ENCODE measurements at regions not wholly inside any gene's neighbourhood (a gene's known extent, or its start where the extent isn't known, plus 50 kb on each side); places are given as distances from the start of the nearest gene placed in this dataset.

DNA sequence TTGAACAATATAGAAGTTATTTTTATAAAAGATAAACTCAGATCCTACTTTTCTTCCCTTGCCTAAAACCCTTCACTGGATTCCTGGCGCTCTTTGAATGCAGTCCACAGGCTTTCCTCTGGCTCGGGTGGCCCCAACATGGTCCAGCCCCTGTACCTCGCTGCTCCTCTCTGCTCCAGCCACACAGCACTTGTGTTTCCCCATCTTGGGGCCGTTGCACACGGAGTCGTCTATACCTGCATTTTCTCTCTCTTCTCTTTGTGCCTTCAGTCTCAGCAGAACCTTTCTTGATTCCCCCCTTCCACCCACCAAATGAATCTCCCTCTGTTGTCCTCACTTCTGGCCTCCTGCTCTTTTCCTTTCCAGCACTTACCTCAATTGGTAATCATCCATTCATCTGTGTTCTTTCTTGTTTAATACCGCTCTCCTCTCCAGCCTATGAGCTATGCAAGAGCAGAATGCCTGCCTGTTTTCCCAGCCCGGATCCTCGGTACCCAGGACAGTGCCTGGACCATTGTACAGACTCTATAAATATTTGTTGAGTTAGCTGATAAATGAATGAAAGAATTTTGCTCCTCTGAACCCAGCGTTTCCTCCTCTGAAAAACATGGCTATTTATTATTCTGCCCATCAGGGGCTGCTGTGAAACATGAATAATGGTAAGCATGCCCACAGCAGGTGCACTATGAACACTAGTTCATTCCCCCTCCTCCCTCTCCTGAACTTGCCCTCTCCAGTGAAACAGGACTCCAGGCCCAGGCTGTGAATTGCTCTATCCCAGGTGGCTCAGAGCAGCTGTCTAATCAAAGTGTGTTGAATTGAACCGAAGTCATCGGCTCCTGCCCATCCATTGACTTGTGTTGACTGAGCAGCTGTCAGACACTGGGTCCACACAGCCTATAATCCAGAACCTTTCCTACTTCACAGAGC lies 266.9 kb downstream of the PTPRU start:
- peaks cover 4% of the 10 kb centered on the region for H3K27me3 Mint-ChIP-seq
- H3K4me3 Mint-ChIP-seq, result no peak overlapping the region
- no peaks in the 10 kb centered on the region for H3K4me1 Mint-ChIP-seq
- H3K27ac Mint-ChIP-seq, result no peak overlapping the region
- ATAC-seq (no peak), DNase-seq (no peak)
- H3K36me3 Mint-ChIP-seq, result no peaks in the 10 kb centered on the region
- no peaks in the 10 kb centered on the region for H3K9me3 Mint-ChIP-seq (ENCODE audit: low read depth)
- CTCF ChIA-PET, result no interaction called here

DNA sequence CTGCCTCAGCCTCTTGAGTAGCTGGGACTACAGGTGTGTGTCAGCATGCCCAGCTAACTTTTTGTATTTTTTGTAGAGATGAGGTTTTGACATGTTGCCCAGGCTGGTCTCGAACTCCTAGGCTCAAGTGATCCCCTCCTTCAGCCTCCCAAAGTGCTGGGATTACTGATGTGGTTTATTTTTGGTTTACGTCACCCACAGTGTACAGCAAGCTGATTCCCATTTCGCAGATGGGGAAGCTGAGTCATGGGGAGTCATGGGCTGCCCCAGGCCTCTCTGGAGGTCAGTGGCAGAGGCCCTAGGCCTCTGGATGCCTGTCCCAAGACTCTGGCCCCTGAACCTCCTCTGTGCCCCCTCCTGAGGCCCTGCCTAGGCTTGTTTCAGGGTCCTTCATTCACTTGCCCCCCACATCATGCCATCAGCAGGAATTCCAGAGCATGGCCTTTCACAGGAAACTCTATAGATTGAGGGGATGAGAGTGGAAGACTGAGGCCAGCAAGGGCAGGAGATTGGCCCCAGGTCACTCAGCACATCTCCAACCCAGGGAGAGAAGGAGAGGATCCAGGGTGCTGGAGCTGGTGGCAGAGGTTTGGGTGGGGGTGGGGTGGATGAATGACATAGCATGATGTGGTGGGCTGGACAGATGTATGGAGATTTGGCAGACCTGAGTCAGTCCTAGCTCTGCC lies 266.0 kb downstream of the PTPRU start:
- Mint-ChIP-seq H3K27ac (no peak overlapping the region), H3K4me1 (no peaks in the 10 kb centered on the region), H3K9me3 (ENCODE audit: low read depth) (no peaks in the 10 kb centered on the region), H3K27me3 (peaks cover 4% of the 10 kb centered on the region), H3K36me3 (no peaks in the 10 kb centered on the region), H3K4me3 (no peak overlapping the region)
- ATAC-seq (no peak), DNase-seq (no peak)
- CTCF ChIA-PET, result no interaction called here

DNA sequence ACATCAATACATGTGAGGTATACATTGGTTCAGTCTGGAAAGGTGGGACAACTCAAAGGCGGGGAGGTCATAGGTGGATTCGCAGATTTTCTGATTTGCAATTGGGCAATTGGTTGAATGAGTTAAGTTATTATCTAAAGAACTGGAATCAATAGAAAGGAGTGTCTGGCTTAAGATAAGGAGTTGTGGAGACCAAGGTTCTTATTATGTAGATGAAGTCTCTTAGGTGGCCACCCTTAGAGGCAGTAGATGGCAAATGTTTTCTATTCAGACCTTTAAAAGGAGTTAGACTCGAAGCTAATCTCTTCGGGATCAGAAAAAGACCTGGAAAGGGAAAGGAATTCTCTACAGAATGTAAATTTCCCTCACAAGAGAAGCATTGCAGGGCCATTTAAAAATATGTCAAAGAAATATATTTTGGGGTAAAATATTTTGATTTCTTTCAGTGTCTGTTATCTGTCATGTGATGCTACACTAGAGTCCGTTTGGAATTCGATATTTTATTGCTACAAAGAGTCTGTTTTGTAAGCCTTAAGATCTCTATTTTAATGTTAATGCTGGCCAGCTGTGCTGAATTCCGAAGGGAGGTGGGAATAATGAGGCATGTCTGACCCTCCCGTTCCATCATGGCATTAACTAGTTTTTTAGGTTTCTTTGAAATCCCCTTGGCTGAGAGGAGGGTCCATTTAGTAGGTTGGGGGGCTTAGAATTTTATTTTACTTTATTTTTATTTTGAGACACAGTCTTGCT lies 265.1 kb downstream of the PTPRU start:
- no peak for ATAC-seq
- Mint-ChIP-seq H3K36me3 (no peaks in the 10 kb centered on the region), H3K27me3 (peaks cover 4% of the 10 kb centered on the region), H3K4me3 (no peak overlapping the region), H3K27ac (no peak overlapping the region), H3K9me3 (ENCODE audit: low read depth) (no peaks in the 10 kb centered on the region), H3K4me1 (no peaks in the 10 kb centered on the region)
- DNase-seq, result no peak
- CTCF ChIA-PET, result no interaction called here

DNA sequence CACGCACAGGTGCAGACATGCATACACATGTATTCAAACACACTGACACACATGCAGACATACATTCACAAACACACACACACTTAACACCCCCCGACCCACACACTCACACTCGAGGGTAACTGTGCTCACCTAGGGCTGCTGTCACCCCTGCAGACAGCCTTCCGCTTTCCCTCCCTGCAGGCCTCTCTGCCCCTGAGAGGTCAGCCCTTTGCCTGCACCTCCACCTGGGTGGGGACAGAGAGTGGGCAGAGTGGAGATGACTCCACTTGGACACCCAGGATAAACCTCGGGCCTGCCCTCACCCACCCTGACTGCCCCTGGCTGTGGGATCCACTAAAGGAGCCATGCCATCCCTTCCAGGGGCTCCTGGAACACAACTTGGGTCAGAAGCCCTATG lies 264.3 kb downstream of the PTPRU start:
- Mint-ChIP-seq H3K4me1 (no peaks in the 10 kb centered on the region), H3K9me3 (ENCODE audit: low read depth) (no peaks in the 10 kb centered on the region), H3K27ac (no peak overlapping the region), H3K36me3 (no peaks in the 10 kb centered on the region), H3K27me3 (peaks cover 4% of the 10 kb centered on the region), H3K4me3 (no peak overlapping the region)
- DNase-seq (peak; percentile 38), ATAC-seq (no peak)
- CTCF ChIA-PET, result no interaction called here

DNA sequence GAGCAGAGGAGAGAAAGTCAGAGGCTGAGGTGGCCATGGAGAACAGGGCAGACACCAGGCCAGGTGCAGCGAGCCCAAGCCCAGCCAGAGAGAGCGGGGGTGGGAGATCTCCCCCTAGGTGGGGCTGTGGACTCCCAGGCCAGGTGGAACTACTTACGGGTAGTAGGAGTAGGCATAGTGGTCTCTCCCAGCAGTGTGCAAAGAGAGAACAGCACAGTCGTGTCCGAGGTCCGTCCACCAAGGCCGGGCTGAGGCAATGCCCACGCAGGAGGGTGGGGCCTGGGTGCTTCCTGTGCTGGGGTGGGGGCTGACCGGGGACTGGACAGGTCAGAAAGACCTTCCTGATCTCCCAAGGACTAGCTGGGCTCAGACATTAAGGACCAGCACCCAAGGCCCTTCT lies 263.7 kb downstream of the PTPRU start:
- peaks cover 2% of the 10 kb centered on the region for H3K9me3 Mint-ChIP-seq (ENCODE audit: low read depth)
- peaks cover 4% of the 10 kb centered on the region for H3K27me3 Mint-ChIP-seq
- no peak overlapping the region for H3K4me3 Mint-ChIP-seq
- no peaks in the 10 kb centered on the region for H3K36me3 Mint-ChIP-seq
- H3K27ac Mint-ChIP-seq, result no peak overlapping the region
- H3K4me1 Mint-ChIP-seq, result no peaks in the 10 kb centered on the region
- ATAC-seq (no peak), DNase-seq (peak; percentile 19)
- CTCF ChIA-PET, result no interaction called here

DNA sequence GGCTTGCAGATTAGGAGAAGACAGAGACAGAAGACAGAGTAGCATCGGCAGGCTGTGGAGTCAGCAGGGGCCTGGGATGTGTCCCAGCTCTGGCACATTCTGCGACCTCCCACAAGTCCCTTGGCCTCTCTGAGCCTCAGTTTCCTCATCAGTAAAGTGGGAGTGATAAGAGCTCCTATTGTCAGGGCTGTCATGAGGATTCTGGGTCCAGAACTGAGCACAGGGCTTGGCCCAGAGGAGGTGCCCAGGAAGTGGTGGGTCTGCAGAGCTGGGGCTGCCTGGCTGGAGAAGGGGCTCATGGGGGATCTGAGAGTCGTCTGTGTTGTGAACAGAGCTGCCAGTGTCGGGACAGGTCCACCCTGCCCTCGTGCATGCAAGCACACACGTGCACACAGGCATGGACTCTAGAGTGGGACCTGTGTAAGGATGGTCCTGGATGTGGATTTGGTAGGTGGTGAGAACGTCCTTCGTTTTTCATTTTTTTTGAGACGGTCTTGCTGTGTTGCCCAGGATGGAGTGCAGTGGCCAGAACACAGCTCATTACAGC lies 262.9 kb downstream of the PTPRU start:
- Mint-ChIP-seq H3K4me1 (no peaks in the 10 kb centered on the region), H3K27me3 (peaks cover 4% of the 10 kb centered on the region)
- CTCF ChIA-PET, result no interaction called here

DNA sequence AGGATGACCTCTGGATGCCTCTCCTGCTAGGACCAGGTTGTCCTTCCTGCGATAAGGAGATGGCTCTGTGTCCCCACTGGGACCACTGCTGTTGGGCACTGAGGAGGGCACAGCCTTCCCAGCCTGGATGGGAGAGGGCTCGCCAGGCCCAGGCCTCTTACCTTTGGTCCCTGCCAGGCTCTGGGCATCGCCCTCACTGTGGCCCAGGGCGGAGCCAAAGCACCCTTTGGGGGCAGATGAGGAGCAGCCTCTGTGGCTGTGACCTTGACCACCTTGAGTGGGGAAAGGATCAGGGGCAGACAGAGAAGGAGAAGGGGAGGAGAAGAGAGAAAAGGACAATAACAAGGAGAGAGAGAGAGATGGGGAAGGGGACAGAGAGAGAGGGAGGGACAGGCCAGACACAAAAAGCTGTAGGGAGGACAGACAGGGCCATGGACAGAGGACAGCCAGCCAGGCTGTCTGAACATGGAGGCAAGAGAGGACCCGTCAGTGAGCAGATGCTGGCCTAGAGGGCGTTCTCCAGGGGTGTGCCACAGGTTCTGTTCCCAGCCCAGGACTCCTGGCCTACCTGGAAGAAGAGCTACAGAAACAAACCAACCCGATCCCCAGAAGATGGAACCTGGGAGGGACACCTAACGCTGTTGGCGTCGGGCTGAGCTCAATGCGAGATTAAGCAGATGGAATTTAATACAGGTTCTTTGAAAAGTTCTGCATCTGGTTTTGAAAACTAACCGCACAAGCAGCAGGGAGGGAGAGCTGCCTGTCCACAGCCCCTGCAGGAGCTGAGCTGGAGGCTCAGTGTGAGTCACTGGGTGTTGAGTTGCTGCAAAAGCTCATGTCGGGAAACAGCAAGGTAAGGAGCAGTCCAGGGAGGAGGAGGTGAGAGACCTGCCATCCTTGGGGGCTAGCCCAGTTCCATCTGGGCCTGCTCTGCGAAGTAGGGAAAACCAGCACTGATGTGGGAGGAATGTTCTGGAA lies 262.1 kb downstream of the PTPRU start:
- no peak for ATAC-seq
- Mint-ChIP-seq H3K4me3 (no peak overlapping the region), H3K9me3 (ENCODE audit: low read depth) (peaks cover 2% of the 10 kb centered on the region), H3K27me3 (peaks cover 4% of the 10 kb centered on the region), H3K36me3 (no peaks in the 10 kb centered on the region), H3K4me1 (no peaks in the 10 kb centered on the region), H3K27ac (no peak overlapping the region)
- CTCF ChIA-PET, result no interaction called here
- DNase-seq, result peak; percentile 26

More for the DNA sequence above, 262.9 kb downstream of the PTPRU start:
- peaks cover 2% of the 10 kb centered on the region for H3K9me3 Mint-ChIP-seq (ENCODE audit: low read depth)
- H3K36me3 Mint-ChIP-seq, result no peaks in the 10 kb centered on the region
- ATAC-seq (no peak), DNase-seq (peak; percentile 15)
- H3K4me3 Mint-ChIP-seq, result no peak overlapping the region
- no peak overlapping the region for H3K27ac Mint-ChIP-seq

DNA sequence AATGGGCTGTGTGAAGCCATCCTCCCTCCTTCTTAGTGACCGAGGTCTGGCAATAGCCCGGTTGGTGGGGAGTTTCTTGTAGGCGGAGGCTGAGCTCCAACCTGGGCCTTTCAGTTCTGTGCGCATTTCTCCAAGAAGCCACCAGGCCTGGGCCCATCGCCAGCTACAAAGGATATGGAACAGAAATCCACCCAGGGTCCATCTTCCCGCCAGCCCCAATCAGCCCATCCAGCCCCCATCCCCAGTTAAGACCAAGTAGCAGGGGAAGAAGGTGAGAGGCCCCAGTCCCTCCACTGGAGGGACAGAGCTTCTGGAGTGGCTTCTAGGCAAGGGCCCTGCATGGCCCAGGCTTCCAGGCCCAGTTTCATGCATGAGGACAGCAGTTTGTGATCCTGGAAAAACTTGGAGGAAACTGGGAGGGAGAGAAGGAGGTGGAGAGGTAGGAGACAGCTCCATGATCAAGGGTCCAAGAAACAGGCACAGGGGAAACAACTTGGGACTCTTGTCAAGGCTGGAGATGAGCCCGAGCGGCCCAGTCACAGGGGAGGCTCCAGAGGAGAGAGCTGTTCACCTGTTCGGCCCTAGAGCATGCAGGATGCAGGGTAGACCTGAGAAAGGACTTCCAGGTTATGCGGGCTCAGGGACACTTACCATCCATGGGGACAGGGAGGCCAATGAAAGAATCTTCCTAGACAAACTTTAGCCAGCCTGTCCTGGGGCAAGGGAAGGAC lies 261.2 kb downstream of the PTPRU start:
- Mint-ChIP-seq H3K4me1 (no peaks in the 10 kb centered on the region), H3K27me3 (no peaks in the 10 kb centered on the region), H3K36me3 (no peaks in the 10 kb centered on the region), H3K4me3 (no peak overlapping the region), H3K9me3 (ENCODE audit: low read depth) (peaks cover 2% of the 10 kb centered on the region), H3K27ac (no peak overlapping the region)
- no peak for ATAC-seq
- CTCF ChIA-PET, result no interaction called here
- peak; percentile 8 for DNase-seq

DNA sequence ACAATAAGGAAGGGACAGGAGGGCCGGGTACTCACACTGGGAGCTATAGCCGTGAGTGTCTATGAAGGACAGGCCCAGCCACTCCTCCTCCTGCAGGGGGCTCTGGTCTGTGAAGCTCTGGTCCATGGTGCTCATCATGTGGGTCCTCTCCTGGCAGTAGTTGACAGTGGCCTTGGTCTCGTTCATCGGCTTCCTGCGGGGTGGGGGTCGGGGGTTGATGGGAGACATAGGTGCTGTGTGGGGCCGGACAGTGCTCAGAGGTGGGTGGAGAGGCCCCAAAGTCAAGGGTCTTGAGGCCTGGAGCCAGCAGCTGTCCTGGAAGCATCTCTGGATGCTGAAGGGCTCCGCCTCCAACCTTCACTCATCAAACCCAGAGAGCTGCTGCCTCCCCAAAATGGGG lies 260.4 kb downstream of the PTPRU start:
- DNase-seq (peak; percentile 32), ATAC-seq (no peak)
- no peaks in the 10 kb centered on the region for H3K27me3 Mint-ChIP-seq
- H3K36me3 Mint-ChIP-seq, result no peaks in the 10 kb centered on the region
- no peaks in the 10 kb centered on the region for H3K4me1 Mint-ChIP-seq
- CTCF ChIA-PET, result no interaction called here
- no peak overlapping the region for H3K27ac Mint-ChIP-seq
- no peak overlapping the region for H3K4me3 Mint-ChIP-seq
- H3K9me3 Mint-ChIP-seq (ENCODE audit: low read depth), result peaks cover 2% of the 10 kb centered on the region

DNA sequence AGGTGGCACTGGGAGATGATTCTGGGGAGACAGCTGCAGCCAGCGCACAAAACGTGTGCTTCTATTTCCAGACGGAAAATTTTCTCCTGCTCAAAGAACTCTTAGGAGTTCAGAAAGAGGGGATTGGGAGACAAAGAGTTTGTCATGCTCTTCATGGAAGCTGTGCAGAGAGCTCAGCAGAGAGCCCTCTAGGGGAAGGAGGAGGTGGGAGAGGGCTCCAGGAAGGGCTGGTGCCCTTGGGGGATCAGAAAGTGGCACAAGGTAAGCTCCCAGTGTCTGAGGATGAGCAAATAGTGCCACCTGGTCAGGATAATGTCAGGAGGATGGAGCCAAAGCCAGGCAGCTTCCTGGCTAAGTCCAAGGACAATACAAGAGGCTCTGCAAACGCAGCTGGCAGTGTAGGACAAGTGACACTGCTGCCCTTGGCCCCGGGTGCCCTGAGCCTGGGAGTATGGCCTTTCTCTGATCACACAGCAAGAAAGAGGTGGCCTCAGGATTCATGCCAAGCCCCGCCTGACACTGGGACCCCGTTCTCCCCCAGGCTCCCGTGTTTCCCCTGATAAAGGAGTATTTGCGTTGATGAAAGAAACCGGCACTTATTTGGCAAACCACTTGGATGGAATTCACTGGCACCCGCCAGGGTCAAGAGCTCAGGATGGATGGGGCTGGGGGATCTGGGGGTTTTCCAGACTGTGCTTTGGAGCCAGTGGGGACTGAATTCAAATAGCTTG lies 254.0 kb downstream of the PTPRU start:
- Mint-ChIP-seq H3K4me3 (no peak overlapping the region), H3K4me1 (no peaks in the 10 kb centered on the region), H3K9me3 (ENCODE audit: low read depth) (peaks cover 2% of the 10 kb centered on the region), H3K27ac (no peak overlapping the region), H3K27me3 (no peaks in the 10 kb centered on the region), H3K36me3 (no peaks in the 10 kb centered on the region)
- no peak for ATAC-seq
- CTCF ChIA-PET, result no interaction called here
- DNase-seq, result peak; percentile 22

DNA sequence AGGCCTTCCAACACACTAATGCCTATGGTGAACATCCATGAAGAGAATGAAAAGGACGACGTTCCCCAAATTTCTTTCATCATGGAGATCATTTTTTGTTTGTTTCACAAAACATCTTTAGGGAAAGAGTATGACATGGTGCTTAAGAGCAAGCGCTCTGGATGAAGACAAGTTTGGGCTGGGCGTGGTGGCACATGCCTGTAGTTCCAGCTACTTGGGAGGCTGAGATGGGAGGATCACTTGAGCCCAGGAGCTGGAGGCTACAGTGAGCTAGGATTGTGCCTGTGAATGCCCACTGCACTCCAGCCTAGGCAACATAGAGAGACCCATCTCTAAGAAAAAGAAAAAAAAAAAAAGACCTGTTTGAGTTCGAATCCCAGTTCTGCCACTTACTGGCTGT lies 253.1 kb downstream of the PTPRU start:
- ATAC-seq (no peak), DNase-seq (no peak)
- Mint-ChIP-seq H3K4me1 (no peaks in the 10 kb centered on the region), H3K4me3 (no peak overlapping the region), H3K27me3 (no peaks in the 10 kb centered on the region), H3K36me3 (no peaks in the 10 kb centered on the region), H3K27ac (no peak overlapping the region), H3K9me3 (ENCODE audit: low read depth) (no peaks in the 10 kb centered on the region)
- CTCF ChIA-PET, result no interaction called here

All from activated CD8-positive, alpha-beta memory T cell treated with anti-CD3 and anti-CD28 coated beads, Interleukin-2, amount 10 ng/mL, durations not matched to agents 7 days and 5 days (primary cell).